ENCODE measurements at regions not wholly inside any gene's neighbourhood (a gene's known extent, or its start where the extent isn't known, plus 50 kb on each side); places are given as distances from the start of the nearest gene placed in this dataset.
A peak's percentile ranks its signal among the peaks of the same experiment; 100 is the strongest.

GRCh38 chr17:49910858-49911204 lies 58.2 kb upstream of the DLX4 start:
- in situ Hi-C loops (cut with HindIII; ENCODE audit: low pct_ligation_motif_present, low sequenced_read_pairs): no loop called here
- H3K27me3 ChIP-seq (replicated peaks): peaks cover 60% of the 10 kb centered on the region
- no peak overlapping the region for H3K4me3 ChIP-seq (ENCODE audit: low read depth, low read length)
- no peak overlapping the region for H3K27ac ChIP-seq
- no peaks in the 10 kb centered on the region for H3K36me3 ChIP-seq (replicated peaks)
- DNase-seq: no peak
- TF ChIP-seq CTCF (IDR thresholded peaks at IDR 0.05; ENCODE audit: low read depth, low read length, missing control alignments): no peak

GRCh38 chr17:49911719-49912118 lies 57.3 kb upstream of the DLX4 start:
- H3K27ac ChIP-seq: no peak overlapping the region
- no peak for DNase-seq
- H3K36me3 ChIP-seq (replicated peaks): no peaks in the 10 kb centered on the region
- no peak for TF ChIP-seq CTCF (IDR thresholded peaks at IDR 0.05; ENCODE audit: low read depth, low read length, missing control alignments)
- peaks cover 63% of the 10 kb centered on the region for H3K27me3 ChIP-seq (replicated peaks)
- no peak overlapping the region for H3K4me3 ChIP-seq (ENCODE audit: low read depth, low read length)
- in situ Hi-C loops (cut with HindIII; ENCODE audit: low pct_ligation_motif_present, low sequenced_read_pairs): no loop called here

- Histone ChIP-seq H3K4me3 (ENCODE audit: low read depth, low read length) (no peak overlapping the region), H3K27me3 (replicated peaks) (peaks cover 54% of the 10 kb centered on the region), H3K36me3 (replicated peaks) (no peaks in the 10 kb centered on the region), H3K27ac (no peak overlapping the region)
- TF ChIP-seq CTCF (IDR thresholded peaks at IDR 0.05; ENCODE audit: low read depth, low read length, missing control alignments): no peak
- in situ Hi-C loops (cut with HindIII; ENCODE audit: low pct_ligation_motif_present, low sequenced_read_pairs): no loop called here
- peak; percentile 54 for DNase-seq
These were observed 55.5 kb upstream of the DLX4 start for GRCh38 chr17:49913226-49914095.

GRCh38 chr17:49914096-49914490 lies 54.9 kb upstream of the DLX4 start:
- TF ChIP-seq CTCF (IDR thresholded peaks at IDR 0.05; ENCODE audit: low read depth, low read length, missing control alignments): no peak
- Histone ChIP-seq H3K4me3 (ENCODE audit: low read depth, low read length) (no peak overlapping the region), H3K27ac (no peak overlapping the region), H3K36me3 (replicated peaks) (no peaks in the 10 kb centered on the region), H3K27me3 (replicated peaks) (peaks cover 47% of the 10 kb centered on the region)
- no peak for DNase-seq
- in situ Hi-C loops (cut with HindIII; ENCODE audit: low pct_ligation_motif_present, low sequenced_read_pairs): no loop called here

GRCh38 chr17:49914664-49915063 lies 54.3 kb upstream of the DLX4 start:
- in situ Hi-C loops (cut with HindIII; ENCODE audit: low pct_ligation_motif_present, low sequenced_read_pairs): no loop called here
- no peak overlapping the region for H3K27ac ChIP-seq
- H3K4me3 ChIP-seq (ENCODE audit: low read depth, low read length): no peak overlapping the region
- no peak for DNase-seq
- TF ChIP-seq CTCF (IDR thresholded peaks at IDR 0.05; ENCODE audit: low read depth, low read length, missing control alignments): no peak
- peaks cover 42% of the 10 kb centered on the region for H3K27me3 ChIP-seq (replicated peaks)
- H3K36me3 ChIP-seq (replicated peaks): no peaks in the 10 kb centered on the region

GRCh38 chr17:49915260-49915659 lies 53.7 kb upstream of the DLX4 start:
- H3K4me3 ChIP-seq (ENCODE audit: low read depth, low read length): no peak overlapping the region
- no peak for TF ChIP-seq CTCF (IDR thresholded peaks at IDR 0.05; ENCODE audit: low read depth, low read length, missing control alignments)
- H3K27me3 ChIP-seq (replicated peaks): peaks cover 36% of the 10 kb centered on the region
- in situ Hi-C loops (cut with HindIII; ENCODE audit: low pct_ligation_motif_present, low sequenced_read_pairs): no loop called here
- DNase-seq: no peak
- no peaks in the 10 kb centered on the region for H3K36me3 ChIP-seq (replicated peaks)
- H3K27ac ChIP-seq: no peak overlapping the region

All from brain microvascular endothelial cell (primary cell).